ENCODE measurements at regions not wholly inside any gene's neighbourhood (a gene's known extent, or its start where the extent isn't known, plus 50 kb on each side); places are given as distances from the start of the nearest gene placed in this dataset.
"Not testable (repeated sequence)": the region's sequence is repeated elsewhere in the genome, so short reads cannot be mapped to it uniquely, and the experiment has no call there.

DNA sequence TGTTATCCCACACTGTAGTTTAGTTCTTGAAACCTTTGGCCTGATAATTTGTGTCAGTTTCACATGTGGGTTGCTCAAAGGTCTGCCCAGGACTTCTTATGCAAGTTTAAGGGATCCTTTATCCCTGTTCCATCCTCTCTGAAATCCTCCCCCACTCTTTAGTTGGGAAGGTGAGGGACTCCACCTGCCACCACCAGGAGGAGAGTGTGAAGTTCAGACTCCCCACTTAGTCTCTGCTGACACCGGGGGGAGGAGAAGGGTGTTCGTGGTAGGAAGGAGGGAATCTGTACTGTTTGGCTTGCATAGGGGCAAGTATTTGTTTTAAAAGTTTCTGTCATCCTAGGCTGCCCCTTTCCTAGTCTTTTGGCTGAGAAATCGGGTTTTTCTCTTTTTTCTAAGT lies 211.8 kb downstream of the PPP4R3C start:
- in situ Hi-C loops (cut with HindIII; ENCODE audit: low sequenced_read_pairs), result no loop called here
- no peak for DNase-seq (ENCODE audit: low read depth, low spot score)
- H3K4me3 ChIP-seq (ENCODE audit: low read depth, low read length), result no peak overlapping the region
- TF ChIP-seq, protein P1, sequence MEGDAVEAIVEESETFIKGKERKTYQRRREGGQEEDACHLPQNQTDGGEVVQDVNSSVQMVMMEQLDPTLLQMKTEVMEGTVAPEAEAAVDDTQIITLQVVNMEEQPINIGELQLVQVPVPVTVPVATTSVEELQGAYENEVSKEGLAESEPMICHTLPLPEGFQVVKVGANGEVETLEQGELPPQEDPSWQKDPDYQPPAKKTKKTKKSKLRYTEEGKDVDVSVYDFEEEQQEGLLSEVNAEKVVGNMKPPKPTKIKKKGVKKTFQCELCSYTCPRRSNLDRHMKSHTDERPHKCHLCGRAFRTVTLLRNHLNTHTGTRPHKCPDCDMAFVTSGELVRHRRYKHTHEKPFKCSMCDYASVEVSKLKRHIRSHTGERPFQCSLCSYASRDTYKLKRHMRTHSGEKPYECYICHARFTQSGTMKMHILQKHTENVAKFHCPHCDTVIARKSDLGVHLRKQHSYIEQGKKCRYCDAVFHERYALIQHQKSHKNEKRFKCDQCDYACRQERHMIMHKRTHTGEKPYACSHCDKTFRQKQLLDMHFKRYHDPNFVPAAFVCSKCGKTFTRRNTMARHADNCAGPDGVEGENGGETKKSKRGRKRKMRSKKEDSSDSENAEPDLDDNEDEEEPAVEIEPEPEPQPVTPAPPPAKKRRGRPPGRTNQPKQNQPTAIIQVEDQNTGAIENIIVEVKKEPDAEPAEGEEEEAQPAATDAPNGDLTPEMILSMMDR (IDR thresholded peaks at IDR 0.05; ENCODE audit: low read depth, low read length), result no peak

- H3K4me3 ChIP-seq (ENCODE audit: low read depth, low read length), result no peak overlapping the region
- TF ChIP-seq, protein P1 (IDR thresholded peaks at IDR 0.05; ENCODE audit: low read depth, low read length), result no peak
- DNase-seq (ENCODE audit: low read depth, low spot score), result no peak
- in situ Hi-C loops (cut with HindIII; ENCODE audit: low sequenced_read_pairs), result no loop called here
These were observed 220.6 kb downstream of the PPP4R3C start for GRCh38 chrX:27242581-27242980.

GRCh38 chrX:27241981-27242380 lies 221.2 kb downstream of the PPP4R3C start:
- H3K4me3 ChIP-seq (ENCODE audit: low read depth, low read length), result no peak overlapping the region
- no peak for DNase-seq (ENCODE audit: low read depth, low spot score)
- TF ChIP-seq, protein P1 (IDR thresholded peaks at IDR 0.05; ENCODE audit: low read depth, low read length), result no peak
- in situ Hi-C loops (cut with HindIII; ENCODE audit: low sequenced_read_pairs), result no loop called here

DNA sequence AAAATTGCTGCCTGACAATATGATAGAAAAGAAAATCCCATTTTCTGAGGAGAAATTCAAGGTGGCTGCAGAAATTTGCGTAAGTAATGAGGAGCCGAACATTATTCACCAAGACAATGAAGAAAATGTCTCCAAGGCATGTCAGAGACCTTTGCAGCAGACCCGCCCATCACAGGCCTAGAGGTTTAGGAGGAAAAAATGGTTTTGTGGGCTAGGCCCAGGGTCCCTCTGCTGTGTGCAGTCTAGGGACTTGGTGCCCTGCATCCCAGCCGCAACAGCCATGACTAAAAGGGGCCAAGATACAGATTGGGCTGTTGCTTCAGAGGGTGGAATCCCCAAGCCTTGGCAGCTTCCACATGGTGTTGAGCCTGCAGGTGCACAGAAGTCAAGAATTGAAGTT lies 223.1 kb downstream of the PPP4R3C start:
- in situ Hi-C loops (cut with HindIII; ENCODE audit: low sequenced_read_pairs); DNase-seq (ENCODE audit: low read depth, low spot score); H3K4me3 ChIP-seq (ENCODE audit: low read depth, low read length): not testable (repeated sequence)

GRCh38 chrX:27236681-27237080 lies 226.5 kb downstream of the PPP4R3C start:
- TF ChIP-seq, protein P1 (IDR thresholded peaks at IDR 0.05; ENCODE audit: low read depth, low read length), result no peak
- in situ Hi-C loops (cut with HindIII; ENCODE audit: low sequenced_read_pairs), result no loop called here
- no peak for DNase-seq (ENCODE audit: low read depth, low spot score)
- no peak overlapping the region for H3K4me3 ChIP-seq (ENCODE audit: low read depth, low read length)

DNA sequence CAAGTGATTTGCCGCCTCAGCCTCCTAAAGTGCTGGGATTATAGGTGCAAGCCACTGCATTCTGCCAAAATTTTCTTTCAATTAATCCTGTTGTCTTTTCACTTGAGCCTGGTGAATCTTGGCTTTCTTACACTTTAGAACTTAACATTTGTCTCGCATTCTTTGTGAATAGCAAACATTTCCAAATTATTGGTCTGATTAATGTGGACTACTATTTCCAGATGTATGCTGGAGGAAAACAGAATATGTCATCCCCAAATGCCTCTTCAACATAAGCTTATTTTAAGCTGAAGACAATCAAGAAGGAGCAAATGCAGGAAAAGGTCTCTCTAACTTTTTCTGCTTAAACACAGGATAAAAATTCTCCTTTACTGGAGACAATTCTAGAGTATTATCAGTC lies 233.4 kb downstream of the PPP4R3C start:
- in situ Hi-C loops (cut with HindIII; ENCODE audit: low sequenced_read_pairs), result no loop called here
- DNase-seq (ENCODE audit: low read depth, low spot score), result no peak
- TF ChIP-seq, protein P1 (IDR thresholded peaks at IDR 0.05; ENCODE audit: low read depth, low read length), result no peak

GRCh38 chrX:27222661-27223060 lies 240.5 kb downstream of the PPP4R3C start:
- in situ Hi-C loops (cut with HindIII; ENCODE audit: low sequenced_read_pairs), result no loop called here
- TF ChIP-seq, protein P1 (IDR thresholded peaks at IDR 0.05; ENCODE audit: low read depth, low read length), result no peak
- H3K4me3 ChIP-seq (ENCODE audit: low read depth, low read length), result no peak overlapping the region
- DNase-seq (ENCODE audit: low read depth, low spot score), result no peak

More for the DNA sequence above, 233.4 kb downstream of the PPP4R3C start:
- H3K4me3 ChIP-seq (ENCODE audit: low read depth, low read length), result no peak overlapping the region

Measured in astrocyte of the spinal cord (primary cell).